ENCODE measurements at regions not wholly inside any gene's neighbourhood (a gene's known extent, or its start where the extent isn't known, plus 50 kb on each side); places are given as distances from the start of the nearest gene placed in this dataset.

DNA sequence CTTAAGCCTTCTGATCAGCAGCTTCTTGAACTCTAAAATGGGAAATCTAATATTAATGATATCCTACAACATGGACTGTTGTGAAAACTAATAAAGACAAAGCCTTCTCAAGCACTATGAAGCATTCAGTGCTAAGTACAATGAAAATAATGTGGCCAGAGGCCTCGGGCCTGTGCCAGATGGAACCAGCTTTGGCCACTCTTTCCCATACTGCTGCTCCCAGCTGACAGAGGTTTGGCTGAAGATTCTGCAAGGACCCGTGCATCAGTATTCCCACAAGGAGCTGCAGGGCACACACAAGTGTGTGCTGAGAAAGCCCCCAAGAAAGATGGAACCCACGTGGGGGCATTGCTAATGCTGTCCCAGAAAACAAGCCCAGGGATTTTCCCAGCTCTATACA lies 60.5 kb upstream of the RPL34 start:
- Histone ChIP-seq H4K20me1 (ENCODE audit: insufficient read depth) (no peaks in the 10 kb centered on the region), H3K9me2 (no peaks in the 10 kb centered on the region), H3K9ac (no peak overlapping the region), H3K9me3 (no peaks in the 10 kb centered on the region), H3K4me1 (ENCODE audit: control insufficient read depth in 1 of 2, insufficient read depth in 2 of 2, low read depth in 1 of 2, low read length in 1 of 2) (no peaks in the 10 kb centered on the region), H3K79me2 (ENCODE audit: insufficient read depth) (no peaks in the 10 kb centered on the region), H3K27me3 (ENCODE audit: insufficient read depth) (no peaks in the 10 kb centered on the region; the same call in 1 of the 2 replicates), H3K27ac (ENCODE audit: low read depth in 2 of 2, low read length in 1 of 2) (no peak overlapping the region), H3K4me3 (ENCODE audit: low read depth in 2 of 2, low read length in 1 of 2) (no peak overlapping the region), H3K4me2 (no peak overlapping the region), H2AFZ (ENCODE audit: low read depth) (no peak overlapping the region), H3K36me3 (replicated peaks in 1 of 2; ENCODE audit: control insufficient read depth in 1 of 2, insufficient read depth in 2 of 2, low read length in 1 of 2) (no peaks in the 10 kb centered on the region), H3F3A (replicated peaks; ENCODE audit: insufficient read depth) (no peaks in the 10 kb centered on the region)
- ChIA-PET CTCF (interaction anchor here (1.9 to 2.9 kb wide), 2 partner anchors 12 to 541 kb away, joined by 7 to 14 read pairs; no protein-coding TSS in a partner anchor), POLR2A (no interaction called here)
- TF ChIP-seq MXI1 (IDR thresholded peaks at IDR 0.05; ENCODE audit: low read depth, low read length) = no peak
- TF ChIP-seq EP300 (IDR thresholded peaks at IDR 0.05; ENCODE audit: borderline replicate concordance in 1 of 2, low read depth in 1 of 2, low read length in 1 of 2) = no peak
- TF ChIP-seq, protein P1, sequence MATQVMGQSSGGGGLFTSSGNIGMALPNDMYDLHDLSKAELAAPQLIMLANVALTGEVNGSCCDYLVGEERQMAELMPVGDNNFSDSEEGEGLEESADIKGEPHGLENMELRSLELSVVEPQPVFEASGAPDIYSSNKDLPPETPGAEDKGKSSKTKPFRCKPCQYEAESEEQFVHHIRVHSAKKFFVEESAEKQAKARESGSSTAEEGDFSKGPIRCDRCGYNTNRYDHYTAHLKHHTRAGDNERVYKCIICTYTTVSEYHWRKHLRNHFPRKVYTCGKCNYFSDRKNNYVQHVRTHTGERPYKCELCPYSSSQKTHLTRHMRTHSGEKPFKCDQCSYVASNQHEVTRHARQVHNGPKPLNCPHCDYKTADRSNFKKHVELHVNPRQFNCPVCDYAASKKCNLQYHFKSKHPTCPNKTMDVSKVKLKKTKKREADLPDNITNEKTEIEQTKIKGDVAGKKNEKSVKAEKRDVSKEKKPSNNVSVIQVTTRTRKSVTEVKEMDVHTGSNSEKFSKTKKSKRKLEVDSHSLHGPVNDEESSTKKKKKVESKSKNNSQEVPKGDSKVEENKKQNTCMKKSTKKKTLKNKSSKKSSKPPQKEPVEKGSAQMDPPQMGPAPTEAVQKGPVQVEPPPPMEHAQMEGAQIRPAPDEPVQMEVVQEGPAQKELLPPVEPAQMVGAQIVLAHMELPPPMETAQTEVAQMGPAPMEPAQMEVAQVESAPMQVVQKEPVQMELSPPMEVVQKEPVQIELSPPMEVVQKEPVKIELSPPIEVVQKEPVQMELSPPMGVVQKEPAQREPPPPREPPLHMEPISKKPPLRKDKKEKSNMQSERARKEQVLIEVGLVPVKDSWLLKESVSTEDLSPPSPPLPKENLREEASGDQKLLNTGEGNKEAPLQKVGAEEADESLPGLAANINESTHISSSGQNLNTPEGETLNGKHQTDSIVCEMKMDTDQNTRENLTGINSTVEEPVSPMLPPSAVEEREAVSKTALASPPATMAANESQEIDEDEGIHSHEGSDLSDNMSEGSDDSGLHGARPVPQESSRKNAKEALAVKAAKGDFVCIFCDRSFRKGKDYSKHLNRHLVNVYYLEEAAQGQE (IDR thresholded peaks at IDR 0.05; ENCODE audit: low read depth, low read length) = no peak
- no peak for TF ChIP-seq JUND (IDR thresholded peaks at IDR 0.05)
- TF ChIP-seq SMC3 (IDR thresholded peaks at IDR 0.05; ENCODE audit: low read depth, low read length) = no peak
- 2% methylated on average over 3 of the region's 3 CpGs for WGBS (ENCODE audit: low lambda C conversion rate)
- DNase-seq = no peak

DNA sequence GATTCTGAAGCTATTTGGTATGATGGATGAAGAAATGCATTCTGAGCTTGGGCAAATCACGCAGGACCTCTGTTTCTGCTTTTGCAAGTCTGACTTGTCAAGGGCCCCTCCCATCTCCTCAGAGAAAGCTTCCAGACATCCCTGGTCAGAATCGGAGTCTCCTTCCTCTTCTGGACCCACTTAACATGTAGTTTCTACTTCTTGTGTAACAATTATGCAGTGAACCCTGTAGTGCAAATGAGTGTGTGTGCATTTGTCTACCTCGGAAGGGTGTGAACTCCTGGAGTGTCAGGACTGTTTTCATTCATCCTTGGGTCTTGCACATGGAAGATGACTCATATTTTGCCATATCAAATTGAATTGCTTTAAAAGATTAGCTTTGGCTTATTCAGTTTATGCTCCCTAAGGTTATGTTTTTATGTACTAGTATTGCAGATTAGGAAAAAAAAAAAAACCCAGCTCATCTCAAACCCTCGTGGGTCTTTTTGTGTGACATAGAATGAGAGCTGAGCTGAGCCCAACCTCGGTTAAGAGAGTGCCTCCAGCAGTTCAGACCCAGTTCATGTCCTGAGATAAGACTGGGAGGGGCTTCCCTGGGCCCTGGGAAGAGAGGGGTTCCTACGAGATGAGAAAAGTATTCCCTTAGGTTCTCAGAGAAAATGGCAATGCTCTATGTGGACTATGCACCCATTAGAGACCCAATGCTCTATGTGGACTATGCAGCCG lies 61.1 kb upstream of the RPL34 start:
- 4% methylated on average over 7 of the region's 7 CpGs for WGBS (ENCODE audit: low lambda C conversion rate)
- no peaks in the 10 kb centered on the region for H3K4me1 ChIP-seq (ENCODE audit: control insufficient read depth in 1 of 2, insufficient read depth in 2 of 2, low read depth in 1 of 2, low read length in 1 of 2)
- no peak for DNase-seq
- no peaks in the 10 kb centered on the region for H3F3A ChIP-seq (replicated peaks; ENCODE audit: insufficient read depth)
- H4K20me1 ChIP-seq (ENCODE audit: insufficient read depth) = no peaks in the 10 kb centered on the region
- no peak overlapping the region for H2AFZ ChIP-seq (ENCODE audit: low read depth)
- ChIA-PET CTCF (interaction anchor here (0.8 to 2.9 kb wide), 4 partner anchors 13 to 540 kb away, joined by 3 to 14 read pairs (median 5); no protein-coding TSS in a partner anchor), POLR2A (no interaction called here)
- H3K79me2 ChIP-seq (ENCODE audit: insufficient read depth) = no peaks in the 10 kb centered on the region
- H3K9me2 ChIP-seq = no peaks in the 10 kb centered on the region
- H3K36me3 ChIP-seq (replicated peaks in 1 of 2; ENCODE audit: control insufficient read depth in 1 of 2, insufficient read depth in 2 of 2, low read length in 1 of 2) = no peaks in the 10 kb centered on the region
- no peaks in the 10 kb centered on the region for H3K9me3 ChIP-seq
- no peak overlapping the region for H3K27ac ChIP-seq (ENCODE audit: low read depth in 2 of 2, low read length in 1 of 2)
- TF ChIP-seq, protein P2, sequence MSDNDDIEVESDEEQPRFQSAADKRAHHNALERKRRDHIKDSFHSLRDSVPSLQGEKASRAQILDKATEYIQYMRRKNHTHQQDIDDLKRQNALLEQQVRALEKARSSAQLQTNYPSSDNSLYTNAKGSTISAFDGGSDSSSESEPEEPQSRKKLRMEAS (IDR thresholded peaks at IDR 0.05; ENCODE audit: low read depth) = no peak
- TF ChIP-seq, protein P3, sequence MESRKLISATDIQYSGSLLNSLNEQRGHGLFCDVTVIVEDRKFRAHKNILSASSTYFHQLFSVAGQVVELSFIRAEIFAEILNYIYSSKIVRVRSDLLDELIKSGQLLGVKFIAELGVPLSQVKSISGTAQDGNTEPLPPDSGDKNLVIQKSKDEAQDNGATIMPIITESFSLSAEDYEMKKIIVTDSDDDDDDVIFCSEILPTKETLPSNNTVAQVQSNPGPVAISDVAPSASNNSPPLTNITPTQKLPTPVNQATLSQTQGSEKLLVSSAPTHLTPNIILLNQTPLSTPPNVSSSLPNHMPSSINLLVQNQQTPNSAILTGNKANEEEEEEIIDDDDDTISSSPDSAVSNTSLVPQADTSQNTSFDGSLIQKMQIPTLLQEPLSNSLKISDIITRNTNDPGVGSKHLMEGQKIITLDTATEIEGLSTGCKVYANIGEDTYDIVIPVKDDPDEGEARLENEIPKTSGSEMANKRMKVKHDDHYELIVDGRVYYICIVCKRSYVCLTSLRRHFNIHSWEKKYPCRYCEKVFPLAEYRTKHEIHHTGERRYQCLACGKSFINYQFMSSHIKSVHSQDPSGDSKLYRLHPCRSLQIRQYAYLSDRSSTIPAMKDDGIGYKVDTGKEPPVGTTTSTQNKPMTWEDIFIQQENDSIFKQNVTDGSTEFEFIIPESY (IDR thresholded peaks at IDR 0.05; ENCODE audit: borderline replicate concordance, low read depth) = no peak
- TF ChIP-seq, protein P4, sequence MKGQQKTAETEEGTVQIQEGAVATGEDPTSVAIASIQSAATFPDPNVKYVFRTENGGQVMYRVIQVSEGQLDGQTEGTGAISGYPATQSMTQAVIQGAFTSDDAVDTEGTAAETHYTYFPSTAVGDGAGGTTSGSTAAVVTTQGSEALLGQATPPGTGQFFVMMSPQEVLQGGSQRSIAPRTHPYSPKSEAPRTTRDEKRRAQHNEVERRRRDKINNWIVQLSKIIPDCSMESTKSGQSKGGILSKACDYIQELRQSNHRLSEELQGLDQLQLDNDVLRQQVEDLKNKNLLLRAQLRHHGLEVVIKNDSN (IDR thresholded peaks at IDR 0.05; ENCODE audit: borderline replicate concordance, low read depth) = no peak
- TF ChIP-seq MEF2A (IDR thresholded peaks at IDR 0.05; ENCODE audit: borderline replicate concordance, low read depth) = no peak
- no peak for TF ChIP-seq JUND (IDR thresholded peaks at IDR 0.05)
- no peak for TF ChIP-seq FOXJ3 (CRISPR knock-in tag; IDR thresholded peaks at IDR 0.05)
- no peak for TF ChIP-seq CHD2 (IDR thresholded peaks at IDR 0.05; ENCODE audit: low read length, partially characterized antibody)
- no peak overlapping the region for H3K4me3 ChIP-seq (ENCODE audit: low read depth in 2 of 2, low read length in 1 of 2)
- no peaks in the 10 kb centered on the region; the same call in 1 of the 2 replicates for H3K27me3 ChIP-seq (ENCODE audit: insufficient read depth)
- H3K9ac ChIP-seq = no peak overlapping the region
- H3K4me2 ChIP-seq = no peak overlapping the region
